K562 (cell line): ENCODE measurements at regions not wholly inside any gene's neighbourhood (a gene's known extent, or its start where the extent isn't known, plus 50 kb on each side); places are given as distances from the start of the nearest gene placed in this dataset.

ENCODE experiments used
- ATF7 ChIP-seq: fragments of 450-650 bp; IDR thresholded peaks from 2 replicates; pipeline ENCODE4 v1.7.1; 2014; ENCODE audit warnings: mild to moderate bottlenecking, moderate library complexity
- ELK1 ChIP-seq: sonication (generic); formaldehyde crosslinking; IDR thresholded peaks from 2 replicates; pipeline ENCODE4 v1.8.1; 2022; ENCODE audit warnings: missing genetic modification reagents
- ETV5 ChIP-seq: sonication (generic); formaldehyde crosslinking; IDR thresholded peaks from 2 replicates; pipeline ENCODE4 v1.4.0; 2020; ENCODE audit warnings: low read depth, mild to moderate bottlenecking, missing genetic modification reagents
- FOS ChIP-seq: IDR thresholded peaks from 3 replicates; pipeline ENCODE4 v1.6.1; 2011; ENCODE audit not compliant: insufficient read length; ENCODE audit errors: extremely low read depth
- FOXJ3 ChIP-seq: sonication (generic); formaldehyde crosslinking; IDR thresholded peaks from 2 replicates; pipeline ENCODE4 v1.4.0; 2020; ENCODE audit warnings: mild to moderate bottlenecking, missing genetic modification reagents
- GATAD2A ChIP-seq: fragments of 450-650 bp; IDR thresholded peaks from 2 replicates; pipeline ENCODE4 v1.6.1; 2017
- GATAD2B ChIP-seq: fragments of 450-650 bp; IDR thresholded peaks from 2 replicates; pipeline ENCODE4 v1.6.1; 2017; ENCODE audit warnings: mild to moderate bottlenecking, borderline replicate concordance
- HDAC1 ChIP-seq, 2 experiments: fragments of 450-650 bp; IDR thresholded peaks; 2 replicates each; pipeline ENCODE4 v1.6.1; 2016 to 2017; ENCODE audit warnings: inconsistent platforms in 1 of 2, mild to moderate bottlenecking in 1 of 2, moderate library complexity in 1 of 2
- HMGXB4 ChIP-seq: sonication (generic); formaldehyde crosslinking; IDR thresholded peaks from 2 replicates; pipeline ENCODE4 v1.8.1; 2023; ENCODE audit warnings: mild to moderate bottlenecking, missing genetic modification reagents
- HOXB6 ChIP-seq: fragments of 250-450 bp; sonication (Bioruptor Pico); IDR thresholded peaks from 2 replicates; pipeline ENCODE4 v1.5.1; 2022; ENCODE audit warnings: mild to moderate bottlenecking, borderline replicate concordance
- MED1 ChIP-seq: sonication (generic); formaldehyde crosslinking; IDR thresholded peaks from 2 replicates; pipeline ENCODE4 v1.8.1; 2023; ENCODE audit warnings: missing genetic modification reagents, borderline replicate concordance
- MYBL2 ChIP-seq, 2 experiments: fragments of 450-650 bp in 1 of 2; sonication (generic) in 1 of 2; formaldehyde crosslinking in 1 of 2; IDR thresholded peaks; 2 replicates each; pipeline versions ENCODE4 v1.6.1 to v1.8.1; 2017 to 2022; ENCODE audit warnings: borderline replicate concordance in 1 of 2, inconsistent platforms in 1 of 2, low read depth in 1 of 2, mild to moderate bottlenecking in 1 of 2, missing genetic modification reagents in 1 of 2, moderate library complexity in 1 of 2
- NR4A1 ChIP-seq, 2 experiments: fragments of 250-450 bp in 1 of 2; fragments of 450-650 bp in 1 of 2; sonication (Bioruptor Pico) in 1 of 2; IDR thresholded peaks; 2 replicates each; pipeline versions ENCODE4 v1.4.0 to v1.6.1; 2016 to 2020; ENCODE audit warnings: mild to moderate bottlenecking in 2 of 2, missing compliant biosample characterization in 1 of 2, missing genetic modification characterization in 1 of 2, moderate library complexity in 1 of 2
- RFX1 ChIP-seq: fragments of 450-650 bp; IDR thresholded peaks from 2 replicates; pipeline ENCODE4 v1.6.1; 2016; ENCODE audit warnings: mild to moderate bottlenecking, moderate library complexity
- RFX5 ChIP-seq: IDR thresholded peaks from 2 replicates; pipeline ENCODE4 v1.6.1; 2011; ENCODE audit warnings: low read depth, mild to moderate bottlenecking, improper control_type of control experiment, low read length
- SMARCA4 ChIP-seq: fragments of 450-650 bp; IDR thresholded peaks from 2 replicates; pipeline ENCODE4 v1.6.1; 2016
- SMARCC2 ChIP-seq: fragments of 450-650 bp; IDR thresholded peaks from 2 replicates; pipeline ENCODE4 v1.6.1; 2017; ENCODE audit warnings: antibody characterized with exemption, moderate library complexity, mild to moderate bottlenecking, low read depth
- SP2 ChIP-seq: IDR thresholded peaks from 2 replicates; pipeline ENCODE4 v1.6.1; 2011; ENCODE audit warnings: mild to moderate bottlenecking, low read depth, low read length, moderate library complexity; ENCODE audit not compliant: poor library complexity, severe bottlenecking; ENCODE audit errors: extremely low read depth
- TBL1XR1 ChIP-seq, 2 experiments: IDR thresholded peaks; 2 replicates each; pipeline ENCODE4 v1.6.1; 2012; ENCODE audit warnings: improper control_type of control experiment in 2 of 2, low read length in 2 of 2, mild to moderate bottlenecking in 1 of 2
- TCF7L2 ChIP-seq: fragments of 150-350 bp; IDR thresholded peaks from 2 replicates; pipeline ENCODE4 v1.6.1; 2016; ENCODE audit warnings: low read depth, mild to moderate bottlenecking, low read length, moderate library complexity
- THRAP3 ChIP-seq: fragments of 450-650 bp; IDR thresholded peaks from 2 replicates; pipeline ENCODE4 v1.6.1; 2016; ENCODE audit warnings: mild to moderate bottlenecking, inconsistent platforms, borderline replicate concordance
- VEZF1 ChIP-seq: fragments of 200-800 bp; sonication (Bioruptor generic); IDR thresholded peaks from 2 replicates; pipeline ENCODE4 v1.6.1; 2017; ENCODE audit warnings: missing genetic modification characterization, missing compliant biosample characterization
- ZBTB17 ChIP-seq: fragments of 450-650 bp; formaldehyde crosslinking; IDR thresholded peaks from 2 replicates; pipeline ENCODE4 v1.4.0; 2020; ENCODE audit warnings: mild to moderate bottlenecking
- ZC3H4 ChIP-seq: sonication (generic); formaldehyde crosslinking; IDR thresholded peaks from 2 replicates; pipeline ENCODE4 v1.9.0; 2021; ENCODE audit warnings: missing genetic modification reagents, borderline replicate concordance
- ZNF12 ChIP-seq: sonication (generic); formaldehyde crosslinking; IDR thresholded peaks from 2 replicates; pipeline ENCODE4 v1.4.0; 2020; ENCODE audit warnings: mild to moderate bottlenecking, missing genetic modification reagents
- ZNF174 ChIP-seq: fragments of 250-450 bp; sonication (Bioruptor Pico); IDR thresholded peaks from 2 replicates; pipeline ENCODE4 v1.4.0; 2020; ENCODE audit warnings: mild to moderate bottlenecking
- ZNF41 ChIP-seq: fragments of 250-450 bp; sonication (Bioruptor Pico); conservative IDR thresholded peaks from 2 replicates; pipeline ENCODE4 v1.4.0; 2020; ENCODE audit warnings: mild to moderate bottlenecking

GRCh38 chr5:71932655-71933338 lies 174.5 kb upstream of the MAP1B start (continued):
- TF ChIP-seq TBL1XR1 (IDR thresholded peaks at IDR 0.05; ENCODE audit: low read length in 2 of 2) (no peak), HOXB6 (CRISPR knock-in tag) (no peak), VEZF1 (CRISPR knock-in tag) (peak; percentile 34; the same call in 1 of the 2 replicates), FOS (no peak), TCF7L2 (no peak), ZNF12 (CRISPR knock-in tag) (no peak), ATF7 (peak; percentile 62), ZNF174 (CRISPR knock-in tag) (no peak), GATAD2B (no peak), SMARCA4 (peak; percentile 81), ELK1 (CRISPR knock-in tag) (no peak), SMARCC2 (peak; percentile 48; the same call in 1 of the 2 replicates), FOXJ3 (CRISPR knock-in tag) (no peak), ETV5 (CRISPR knock-in tag) (no peak), NR4A1 (CRISPR knock-in tag; IDR thresholded peaks at IDR 0.05) (no peak), NR4A1 (tag; IDR thresholded peaks at IDR 0.05) (0 out of 2 replicates have a peak, but pooled peaks have one; percentile 65), HDAC1 (IDR thresholded peaks at IDR 0.05) (peak in 1 of 2 experiments; percentile 47; a peak in 2 of 4 replicates), RFX1 (peak; percentile 96), MED1 (CRISPR knock-in tag) (no peak), ZBTB17 (CRISPR knock-in tag) (no peak), THRAP3 (no peak), RFX5 (no peak), HMGXB4 (CRISPR knock-in tag) (no peak), GATAD2A (no peak), ZC3H4 (CRISPR knock-in tag) (no peak), SP2 (no peak), ZNF41 (CRISPR knock-in tag) (no peak), MYBL2 (IDR thresholded peaks at IDR 0.05; ENCODE audit: low read depth) (no peak), MYBL2 (CRISPR knock-in tag; IDR thresholded peaks at IDR 0.05; ENCODE audit: borderline replicate concordance) (no peak)
